ENCODE measurements at regions not wholly inside any gene's neighbourhood (a gene's known extent, or its start where the extent isn't known, plus 50 kb on each side); places are given as distances from the start of the nearest gene placed in this dataset.

GRCh38 chr15:93221759-93222158, 132.7 kb upstream of the RGMA start:
- H3K4me3 ChIP-seq (ENCODE audit: low read depth, low read length): no peak overlapping the region
- no peak for TF ChIP-seq CTCF (IDR thresholded peaks at IDR 0.05; ENCODE audit: low read depth, low read length)
- DNase-seq (ENCODE audit: low read depth, low spot score): no peak
- in situ Hi-C loops (cut with HindIII; ENCODE audit: low sequenced_read_pairs): no loop called here

GRCh38 chr15:93219859-93220420, 130.9 kb upstream of the RGMA start:
- no peak for DNase-seq (ENCODE audit: low read depth, low spot score)
- TF ChIP-seq CTCF (IDR thresholded peaks at IDR 0.05; ENCODE audit: low read depth, low read length): no peak

GRCh38 chr15:93217343-93217742, 128.3 kb upstream of the RGMA start:
- no peak for TF ChIP-seq CTCF (IDR thresholded peaks at IDR 0.05; ENCODE audit: low read depth, low read length)
- in situ Hi-C loops (cut with HindIII; ENCODE audit: low sequenced_read_pairs): no loop called here
- no peak overlapping the region for H3K4me3 ChIP-seq (ENCODE audit: low read depth, low read length)
- no peak for DNase-seq (ENCODE audit: low read depth, low spot score)

More at GRCh38 chr15:93219859-93220420, 130.9 kb upstream of the RGMA start:
- in situ Hi-C loops (cut with HindIII; ENCODE audit: low sequenced_read_pairs): no loop called here
- no peak overlapping the region for H3K4me3 ChIP-seq (ENCODE audit: low read depth, low read length)

- DNase-seq (ENCODE audit: low read depth, low spot score): no peak
- H3K4me3 ChIP-seq (ENCODE audit: low read depth, low read length): no peak overlapping the region
- TF ChIP-seq CTCF (IDR thresholded peaks at IDR 0.05; ENCODE audit: low read depth, low read length): no peak
- in situ Hi-C loops (cut with HindIII; ENCODE audit: low sequenced_read_pairs): no loop called here
Measured at GRCh38 chr15:93214106-93214505, 125.1 kb upstream of the RGMA start.

GRCh38 chr15:93213281-93213680, 124.3 kb upstream of the RGMA start:
- in situ Hi-C loops (cut with HindIII; ENCODE audit: low sequenced_read_pairs): no loop called here
- no peak for TF ChIP-seq CTCF (IDR thresholded peaks at IDR 0.05; ENCODE audit: low read depth, low read length)
- no peak for DNase-seq (ENCODE audit: low read depth, low spot score)
- H3K4me3 ChIP-seq (ENCODE audit: low read depth, low read length): no peak overlapping the region

- no peak for DNase-seq (ENCODE audit: low read depth, low spot score)
- no peak for TF ChIP-seq CTCF (IDR thresholded peaks at IDR 0.05; ENCODE audit: low read depth, low read length)
- in situ Hi-C loops (cut with HindIII; ENCODE audit: low sequenced_read_pairs): no loop called here
- H3K4me3 ChIP-seq (ENCODE audit: low read depth, low read length): no peak overlapping the region
Measured at GRCh38 chr15:93212578-93212977, 123.6 kb upstream of the RGMA start.

GRCh38 chr15:93210995-93211394, 122.0 kb upstream of the RGMA start:
- no peak overlapping the region for H3K4me3 ChIP-seq (ENCODE audit: low read depth, low read length)
- in situ Hi-C loops (cut with HindIII; ENCODE audit: low sequenced_read_pairs): no loop called here
- DNase-seq (ENCODE audit: low read depth, low spot score): no peak
- no peak for TF ChIP-seq CTCF (IDR thresholded peaks at IDR 0.05; ENCODE audit: low read depth, low read length)
